HepG2 (cell line): ENCODE measurements at regions not wholly inside any gene's neighbourhood (a gene's known extent, or its start where the extent isn't known, plus 50 kb on each side); places are given as distances from the start of the nearest gene placed in this dataset.

Experiments used
- BCL3 ChIP-seq: sonication (generic); formaldehyde crosslinking; IDR thresholded peaks from 2 replicates; pipeline ENCODE4 v1.5.1; 2020; ENCODE audit warnings: mild to moderate bottlenecking, missing genetic modification reagents, moderate library complexity
- EHMT2 ChIP-seq: fragments of 200-600 bp; sonication (generic); IDR thresholded peaks from 2 replicates; pipeline ENCODE4 v1.7.0; 2017; ENCODE audit warnings: antibody characterized with exemption, low read depth, low read length, borderline replicate concordance
- FOXA1 ChIP-seq, 2 experiments: fragments of 450-650 bp in 1 of 2; sonication (generic) in 1 of 2; formaldehyde crosslinking in 1 of 2; IDR thresholded peaks; 2 replicates each; pipeline versions ENCODE4 v1.4.0 to v1.6.1; 2016 to 2020; ENCODE audit warnings: missing genetic modification reagents in 1 of 2
- GMEB2 ChIP-seq: IDR thresholded peaks from 2 replicates; pipeline ENCODE4 v1.6.1; 2016; ENCODE audit warnings: missing biosample characterization, missing genetic modification reagents, low read depth
- PCBP2 ChIP-seq: fragments of 200-400 bp; formaldehyde crosslinking; optimal IDR thresholded peaks from 2 replicates; pipeline ENCODE3; 2018; ENCODE audit warnings: low read length, low read depth; ENCODE audit not compliant: poor library complexity, severe bottlenecking
- ZBTB43 ChIP-seq: sonication (generic); formaldehyde crosslinking; conservative IDR thresholded peaks from 2 replicates; pipeline ENCODE4 v1.4.0; 2020; ENCODE audit warnings: missing genetic modification reagents
- ZFP36L2 ChIP-seq: sonication (generic); formaldehyde crosslinking; IDR thresholded peaks from 2 replicates; pipeline ENCODE4 v1.4.0; 2020; ENCODE audit warnings: missing genetic modification reagents
- ZNF570 ChIP-seq: sonication (generic); formaldehyde crosslinking; IDR thresholded peaks from 2 replicates; pipeline ENCODE4 v1.4.0; 2020; ENCODE audit warnings: mild to moderate bottlenecking, missing genetic modification reagents, borderline replicate concordance
- ZNF644 ChIP-seq: IDR thresholded peaks from 2 replicates; pipeline ENCODE4 v1.6.1; 2016; ENCODE audit warnings: low read depth

- no peak for TF ChIP-seq ZNF570 (CRISPR knock-in tag)
- TF ChIP-seq ZBTB43 (CRISPR knock-in tag), result no peak
- no peak for TF ChIP-seq ZNF644 (CRISPR knock-in tag)
- no peak for TF ChIP-seq BCL3 (CRISPR knock-in tag)
- TF ChIP-seq FOXA1 (IDR thresholded peaks at IDR 0.05), result no peak
- no peak for TF ChIP-seq FOXA1 (CRISPR knock-in tag; IDR thresholded peaks at IDR 0.05)
- TF ChIP-seq PCBP2, result no peak
- no peak for TF ChIP-seq ZFP36L2
- TF ChIP-seq GMEB2 (CRISPR knock-in tag), result no peak
- TF ChIP-seq EHMT2, result no peak
Observed at GRCh38 chr11:20251496-20251895, 91.2 kb upstream of the DBX1 start.
